ENCODE measurements at regions not wholly inside any gene's neighbourhood (a gene's known extent, or its start where the extent isn't known, plus 50 kb on each side); places are given as distances from the start of the nearest gene placed in this dataset.

GRCh38 chr5:114153833-114154232, 208.0 kb upstream of the KCNN2 start:
- TF ChIP-seq EZH2phosphoT487 (conservative IDR thresholded peaks at IDR 0.05; ENCODE audit: low read length) (no peak), CTCF (IDR thresholded peaks at IDR 0.05; ENCODE audit: insufficient read depth, low read length, poor library complexity, severe bottlenecking) (no peak)

Data from SU-DHL-6 (cell line).